ENCODE measurements at regions not wholly inside any gene's neighbourhood (a gene's known extent, or its start where the extent isn't known, plus 50 kb on each side); places are given as distances from the start of the nearest gene placed in this dataset.

- in situ Hi-C loops (cut with HindIII; ENCODE audit: low pct_ligation_motif_present, low sequenced_read_pairs), result no loop called here
- TF ChIP-seq CTCF (IDR thresholded peaks at IDR 0.05; ENCODE audit: low read depth, low read length, missing control alignments), result no peak
- Histone ChIP-seq H3K27ac (no peak overlapping the region), H3K27me3 (replicated peaks) (no peaks in the 10 kb centered on the region), H3K36me3 (replicated peaks) (no peaks in the 10 kb centered on the region), H3K4me3 (ENCODE audit: low read depth, low read length) (no peak overlapping the region)
- no peak for DNase-seq
Measured at GRCh38 chr7:153930696-153931095, 121.5 kb upstream of the DPP6 start.

GRCh38 chr7:153934048-153934447 is 118.2 kb upstream of the DPP6 start:
- Histone ChIP-seq H3K4me3 (ENCODE audit: low read depth, low read length) (no peak overlapping the region), H3K27ac (no peak overlapping the region), H3K36me3 (replicated peaks) (no peaks in the 10 kb centered on the region), H3K27me3 (replicated peaks) (no peaks in the 10 kb centered on the region)
- no peak for TF ChIP-seq CTCF (IDR thresholded peaks at IDR 0.05; ENCODE audit: low read depth, low read length, missing control alignments)
- no peak for DNase-seq
- in situ Hi-C loops (cut with HindIII; ENCODE audit: low pct_ligation_motif_present, low sequenced_read_pairs), result no loop called here

- Histone ChIP-seq H3K4me3 (ENCODE audit: low read depth, low read length) (no peak overlapping the region), H3K36me3 (replicated peaks) (no peaks in the 10 kb centered on the region), H3K27ac (no peak overlapping the region), H3K27me3 (replicated peaks) (no peaks in the 10 kb centered on the region)
- in situ Hi-C loops (cut with HindIII; ENCODE audit: low pct_ligation_motif_present, low sequenced_read_pairs), result no loop called here
- no peak for TF ChIP-seq CTCF (IDR thresholded peaks at IDR 0.05; ENCODE audit: low read depth, low read length, missing control alignments)
- no peak for DNase-seq
Measured at GRCh38 chr7:153934629-153935028, 117.6 kb upstream of the DPP6 start.

- in situ Hi-C loops (cut with HindIII; ENCODE audit: low pct_ligation_motif_present, low sequenced_read_pairs), result no loop called here
- Histone ChIP-seq H3K27ac (no peak overlapping the region), H3K36me3 (replicated peaks) (no peaks in the 10 kb centered on the region), H3K27me3 (replicated peaks) (no peaks in the 10 kb centered on the region), H3K4me3 (ENCODE audit: low read depth, low read length) (no peak overlapping the region)
- TF ChIP-seq CTCF (IDR thresholded peaks at IDR 0.05; ENCODE audit: low read depth, low read length, missing control alignments), result no peak
- no peak for DNase-seq
Measured at GRCh38 chr7:153935095-153935494, 117.1 kb upstream of the DPP6 start.

- no peak for TF ChIP-seq CTCF (IDR thresholded peaks at IDR 0.05; ENCODE audit: low read depth, low read length, missing control alignments)
- in situ Hi-C loops (cut with HindIII; ENCODE audit: low pct_ligation_motif_present, low sequenced_read_pairs), result no loop called here
- no peak for DNase-seq
Measured at GRCh38 chr7:153938451-153938850, 113.7 kb upstream of the DPP6 start.

GRCh38 chr7:153939177-153939576 is 113.0 kb upstream of the DPP6 start:
- H3K4me3 ChIP-seq (ENCODE audit: low read depth, low read length), result no peak overlapping the region
- DNase-seq, result no peak
- no peak overlapping the region for H3K27ac ChIP-seq
- no peaks in the 10 kb centered on the region for H3K36me3 ChIP-seq (replicated peaks)
- H3K27me3 ChIP-seq (replicated peaks), result no peaks in the 10 kb centered on the region
- no peak for TF ChIP-seq CTCF (IDR thresholded peaks at IDR 0.05; ENCODE audit: low read depth, low read length, missing control alignments)
- in situ Hi-C loops (cut with HindIII; ENCODE audit: low pct_ligation_motif_present, low sequenced_read_pairs), result no loop called here

More at GRCh38 chr7:153938451-153938850, 113.7 kb upstream of the DPP6 start:
- H3K27me3 ChIP-seq (replicated peaks), result no peaks in the 10 kb centered on the region
- H3K4me3 ChIP-seq (ENCODE audit: low read depth, low read length), result no peak overlapping the region
- no peak overlapping the region for H3K27ac ChIP-seq
- no peaks in the 10 kb centered on the region for H3K36me3 ChIP-seq (replicated peaks)

All from brain microvascular endothelial cell (primary cell).